ENCODE measurements at regions not wholly inside any gene's neighbourhood (a gene's known extent, or its start where the extent isn't known, plus 50 kb on each side); places are given as distances from the start of the nearest gene placed in this dataset.

GRCh38 chr22:22062306-22062793, 79.8 kb upstream of the TOP3B start:
- TF ChIP-seq CTCF (IDR thresholded peaks at IDR 0.05) (no peak), POLR2A (IDR thresholded peaks at IDR 0.05) (no peak)

Measured in testis (tissue), 2 donors.